ENCODE measurements at regions not wholly inside any gene's neighbourhood (a gene's known extent, or its start where the extent isn't known, plus 50 kb on each side); places are given as distances from the start of the nearest gene placed in this dataset.

DNA sequence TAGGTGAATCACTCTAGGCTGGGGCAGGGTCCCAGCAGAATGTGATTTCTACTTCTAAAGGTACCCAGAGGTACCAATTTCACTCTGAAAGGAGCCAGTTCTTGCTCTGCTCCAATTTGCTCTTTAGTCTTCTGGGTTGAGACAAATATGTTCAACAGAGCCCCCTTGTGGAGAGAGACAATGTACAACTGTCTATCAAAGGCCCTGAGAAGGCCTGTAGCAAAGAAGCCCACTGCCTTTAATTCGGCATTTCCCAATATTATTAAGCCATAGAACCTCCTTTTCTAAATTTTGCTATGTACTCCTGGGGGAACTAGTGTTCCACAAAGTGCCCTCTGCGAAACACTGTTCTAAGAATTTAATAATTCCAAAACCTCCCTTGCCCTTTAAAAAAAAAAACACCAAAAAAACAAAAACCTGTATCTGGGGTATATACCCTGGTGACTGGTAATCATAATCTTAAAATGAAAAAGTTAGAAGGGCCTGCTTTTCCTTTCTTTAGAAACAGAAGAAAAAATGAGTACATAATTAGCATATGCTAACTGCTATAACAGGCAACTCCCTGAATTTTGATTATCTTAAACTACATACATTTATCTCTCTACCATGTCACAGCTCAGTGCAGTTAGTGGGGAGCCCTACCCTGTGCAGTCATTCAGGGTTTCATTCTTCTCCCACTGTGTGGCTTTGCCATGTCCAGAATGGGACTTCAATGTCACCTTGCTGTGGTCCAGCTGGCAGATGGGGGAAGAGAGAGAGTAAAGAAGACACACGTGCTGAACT is 160.9 kb upstream of the BMPER start:
- Histone ChIP-seq H3K79me2 (ENCODE audit: insufficient read depth, low read length) (no peaks in the 10 kb centered on the region), H3K4me2 (ENCODE audit: low read length) (no peak overlapping the region), H4K20me1 (ENCODE audit: insufficient read depth) (no peaks in the 10 kb centered on the region), H3K9me2 (ENCODE audit: insufficient read depth) (no peaks in the 10 kb centered on the region), H3K4me1 (ENCODE audit: control insufficient read depth in 1 of 2, insufficient read depth in 2 of 2, low read length in 2 of 2) (no peaks in the 10 kb centered on the region), H2AFZ (ENCODE audit: low read depth, low read length, poor library complexity, severe bottlenecking) (no peak overlapping the region), H3K27me3 (ENCODE audit: insufficient read depth, low read length) (no peaks in the 10 kb centered on the region), H3K27ac (ENCODE audit: low read depth, low read length) (no peak overlapping the region), H3K36me3 (ENCODE audit: control insufficient read depth in 1 of 2, insufficient read depth in 2 of 2, low read length in 2 of 2) (no peaks in the 10 kb centered on the region), H3K9me3 (ENCODE audit: control insufficient read depth in 1 of 2, insufficient read depth in 1 of 2, low read depth in 1 of 2, low read length in 2 of 2) (no peaks in the 10 kb centered on the region), H3K9ac (ENCODE audit: low read length) (no peak overlapping the region), H3K4me3 (replicated peaks in 1 of 2; ENCODE audit: low read depth in 1 of 2, low read length in 2 of 2) (no peak overlapping the region)
- intact Hi-C loops (cut with micrococcal nuclease), result loop anchor here (2.0 to 10.0 kb wide), 2 partner anchors 320 to 502 kb away; no protein-coding TSS in a partner anchor
- ATAC-seq, result peak; percentile 65; the same call in 1 of the 2 replicates
- DNase-seq (ENCODE audit: low read depth, low spot score), result peak; percentile 21
- BruUV-seq (replicated peaks), result no TSS peak
- CTCF ChIA-PET, result no interaction called here
- POLR2A ChIA-PET, result no interaction called here
- TF ChIP-seq, protein P1, sequence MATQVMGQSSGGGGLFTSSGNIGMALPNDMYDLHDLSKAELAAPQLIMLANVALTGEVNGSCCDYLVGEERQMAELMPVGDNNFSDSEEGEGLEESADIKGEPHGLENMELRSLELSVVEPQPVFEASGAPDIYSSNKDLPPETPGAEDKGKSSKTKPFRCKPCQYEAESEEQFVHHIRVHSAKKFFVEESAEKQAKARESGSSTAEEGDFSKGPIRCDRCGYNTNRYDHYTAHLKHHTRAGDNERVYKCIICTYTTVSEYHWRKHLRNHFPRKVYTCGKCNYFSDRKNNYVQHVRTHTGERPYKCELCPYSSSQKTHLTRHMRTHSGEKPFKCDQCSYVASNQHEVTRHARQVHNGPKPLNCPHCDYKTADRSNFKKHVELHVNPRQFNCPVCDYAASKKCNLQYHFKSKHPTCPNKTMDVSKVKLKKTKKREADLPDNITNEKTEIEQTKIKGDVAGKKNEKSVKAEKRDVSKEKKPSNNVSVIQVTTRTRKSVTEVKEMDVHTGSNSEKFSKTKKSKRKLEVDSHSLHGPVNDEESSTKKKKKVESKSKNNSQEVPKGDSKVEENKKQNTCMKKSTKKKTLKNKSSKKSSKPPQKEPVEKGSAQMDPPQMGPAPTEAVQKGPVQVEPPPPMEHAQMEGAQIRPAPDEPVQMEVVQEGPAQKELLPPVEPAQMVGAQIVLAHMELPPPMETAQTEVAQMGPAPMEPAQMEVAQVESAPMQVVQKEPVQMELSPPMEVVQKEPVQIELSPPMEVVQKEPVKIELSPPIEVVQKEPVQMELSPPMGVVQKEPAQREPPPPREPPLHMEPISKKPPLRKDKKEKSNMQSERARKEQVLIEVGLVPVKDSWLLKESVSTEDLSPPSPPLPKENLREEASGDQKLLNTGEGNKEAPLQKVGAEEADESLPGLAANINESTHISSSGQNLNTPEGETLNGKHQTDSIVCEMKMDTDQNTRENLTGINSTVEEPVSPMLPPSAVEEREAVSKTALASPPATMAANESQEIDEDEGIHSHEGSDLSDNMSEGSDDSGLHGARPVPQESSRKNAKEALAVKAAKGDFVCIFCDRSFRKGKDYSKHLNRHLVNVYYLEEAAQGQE (IDR thresholded peaks at IDR 0.05; ENCODE audit: low read depth), result no peak
- TF ChIP-seq, protein P2, sequence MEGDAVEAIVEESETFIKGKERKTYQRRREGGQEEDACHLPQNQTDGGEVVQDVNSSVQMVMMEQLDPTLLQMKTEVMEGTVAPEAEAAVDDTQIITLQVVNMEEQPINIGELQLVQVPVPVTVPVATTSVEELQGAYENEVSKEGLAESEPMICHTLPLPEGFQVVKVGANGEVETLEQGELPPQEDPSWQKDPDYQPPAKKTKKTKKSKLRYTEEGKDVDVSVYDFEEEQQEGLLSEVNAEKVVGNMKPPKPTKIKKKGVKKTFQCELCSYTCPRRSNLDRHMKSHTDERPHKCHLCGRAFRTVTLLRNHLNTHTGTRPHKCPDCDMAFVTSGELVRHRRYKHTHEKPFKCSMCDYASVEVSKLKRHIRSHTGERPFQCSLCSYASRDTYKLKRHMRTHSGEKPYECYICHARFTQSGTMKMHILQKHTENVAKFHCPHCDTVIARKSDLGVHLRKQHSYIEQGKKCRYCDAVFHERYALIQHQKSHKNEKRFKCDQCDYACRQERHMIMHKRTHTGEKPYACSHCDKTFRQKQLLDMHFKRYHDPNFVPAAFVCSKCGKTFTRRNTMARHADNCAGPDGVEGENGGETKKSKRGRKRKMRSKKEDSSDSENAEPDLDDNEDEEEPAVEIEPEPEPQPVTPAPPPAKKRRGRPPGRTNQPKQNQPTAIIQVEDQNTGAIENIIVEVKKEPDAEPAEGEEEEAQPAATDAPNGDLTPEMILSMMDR (IDR thresholded peaks at IDR 0.05 in 2 of 3, conservative IDR thresholded peaks at IDR 0.05 in 1 of 3; ENCODE audit: borderline replicate concordance in 1 of 3, insufficient read depth in 1 of 3, low read depth in 2 of 3, low read length in 2 of 3), result peak; percentile 36 to 55 (median 42); a peak in 4 of 6 replicates
- no peak for TF ChIP-seq POLR2AphosphoS5 (IDR thresholded peaks at IDR 0.05; ENCODE audit: low read depth, low read length)
- TF ChIP-seq RAD21 (IDR thresholded peaks at IDR 0.05; ENCODE audit: low read depth), result peak; percentile 50
- no peak for TF ChIP-seq ZFX (IDR thresholded peaks at IDR 0.05)
- RAD21 ChIA-PET (ENCODE audit: low non-redundant PET in 1 of 2, low total read pairs in 2 of 2, uncharacterized antibody in 2 of 2, unreplicated experiment in 2 of 2), result no interaction called here

Data from HCT116 (cell line).